Chondrocyte (in vitro differentiated cells): ENCODE measurements at regions not wholly inside any gene's neighbourhood (a gene's known extent, or its start where the extent isn't known, plus 50 kb on each side); places are given as distances from the start of the nearest gene placed in this dataset.

ENCODE experiments used
- DNase-seq: peaks from one replicate; pipeline ENCODE4 v3.0.0; 2021; ENCODE audit warnings: mixed read lengths, low spot score
- H3K27ac Mint-ChIP-seq: one replicate; pipeline ENCODE4 v1.8.0; 2021; ENCODE audit warnings: mild to moderate bottlenecking, moderate library complexity, mixed read lengths; ENCODE audit not compliant: unreplicated experiment
- H3K27me3 Mint-ChIP-seq: 2 replicates; pipeline ENCODE4 v1.8.0; 2021; ENCODE audit warnings: low read depth, mixed read lengths
- H3K36me3 Mint-ChIP-seq: 2 replicates; pipeline ENCODE4 v1.8.0; 2021; ENCODE audit warnings: low read depth, mixed read lengths
- H3K4me1 Mint-ChIP-seq: 2 replicates; pipeline ENCODE4 v1.8.0; 2021; ENCODE audit warnings: low read depth, mild to moderate bottlenecking, mixed read lengths
- H3K4me3 Mint-ChIP-seq: one replicate; pipeline ENCODE4 v1.8.0; 2021; ENCODE audit warnings: mild to moderate bottlenecking, moderate library complexity, mixed read lengths; ENCODE audit not compliant: unreplicated experiment
- H3K9me3 Mint-ChIP-seq: 2 replicates; pipeline ENCODE4 v1.8.0; 2021; ENCODE audit warnings: low read depth, mixed read lengths
- TF ChIP-seq, protein P1 (sequence below): fragments of 200-600 bp; sonication (generic); IDR thresholded peaks from 2 replicates; pipeline ENCODE4 v1.5.0; 2021; ENCODE audit warnings: antibody characterized with exemption, mild to moderate bottlenecking, moderate library complexity

DNA sequence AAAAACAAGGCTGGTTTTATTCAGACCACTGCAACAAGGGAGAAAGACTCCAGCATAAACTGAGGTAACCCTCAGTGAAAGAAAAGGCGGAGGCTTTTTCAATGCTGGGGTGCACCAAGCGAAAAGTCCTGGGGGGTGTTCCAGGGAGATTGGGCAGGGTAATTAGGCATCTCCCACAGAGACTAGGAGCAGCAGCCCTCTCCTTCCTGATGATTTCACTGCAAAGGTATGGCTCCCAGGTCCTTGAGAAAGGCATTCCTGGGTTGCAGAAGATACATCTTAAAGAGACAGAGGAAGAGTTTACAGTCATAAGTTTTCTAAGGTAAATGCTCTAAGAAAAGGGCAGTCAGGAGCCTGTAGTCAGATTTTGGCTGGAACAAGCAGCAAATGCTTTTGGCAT is 412.0 kb downstream of the FOXO1 start:
- no peak overlapping the region for H3K4me3 Mint-ChIP-seq
- TF ChIP-seq, protein P1, sequence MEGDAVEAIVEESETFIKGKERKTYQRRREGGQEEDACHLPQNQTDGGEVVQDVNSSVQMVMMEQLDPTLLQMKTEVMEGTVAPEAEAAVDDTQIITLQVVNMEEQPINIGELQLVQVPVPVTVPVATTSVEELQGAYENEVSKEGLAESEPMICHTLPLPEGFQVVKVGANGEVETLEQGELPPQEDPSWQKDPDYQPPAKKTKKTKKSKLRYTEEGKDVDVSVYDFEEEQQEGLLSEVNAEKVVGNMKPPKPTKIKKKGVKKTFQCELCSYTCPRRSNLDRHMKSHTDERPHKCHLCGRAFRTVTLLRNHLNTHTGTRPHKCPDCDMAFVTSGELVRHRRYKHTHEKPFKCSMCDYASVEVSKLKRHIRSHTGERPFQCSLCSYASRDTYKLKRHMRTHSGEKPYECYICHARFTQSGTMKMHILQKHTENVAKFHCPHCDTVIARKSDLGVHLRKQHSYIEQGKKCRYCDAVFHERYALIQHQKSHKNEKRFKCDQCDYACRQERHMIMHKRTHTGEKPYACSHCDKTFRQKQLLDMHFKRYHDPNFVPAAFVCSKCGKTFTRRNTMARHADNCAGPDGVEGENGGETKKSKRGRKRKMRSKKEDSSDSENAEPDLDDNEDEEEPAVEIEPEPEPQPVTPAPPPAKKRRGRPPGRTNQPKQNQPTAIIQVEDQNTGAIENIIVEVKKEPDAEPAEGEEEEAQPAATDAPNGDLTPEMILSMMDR, result no peak

GRCh38 chr13:40255551-40255950 is 410.9 kb downstream of the FOXO1 start:
- Mint-ChIP-seq H3K9me3 (peaks cover under 1% of the 10 kb centered on the region), H3K27me3 (peaks cover 2% of the 10 kb centered on the region), H3K4me1 (peaks cover 9% of the 10 kb centered on the region), H3K27ac (no peak overlapping the region), H3K36me3 (no peaks in the 10 kb centered on the region), H3K4me3 (no peak overlapping the region)
- TF ChIP-seq, protein P1, result no peak
- DNase-seq, result no peak

More for the DNA sequence above, 412.0 kb downstream of the FOXO1 start:
- peaks cover 5% of the 10 kb centered on the region for H3K4me1 Mint-ChIP-seq
- no peaks in the 10 kb centered on the region for H3K9me3 Mint-ChIP-seq
- H3K27me3 Mint-ChIP-seq, result peaks cover 2% of the 10 kb centered on the region
- no peaks in the 10 kb centered on the region for H3K36me3 Mint-ChIP-seq
- DNase-seq, result no peak
- no peak overlapping the region for H3K27ac Mint-ChIP-seq

DNA sequence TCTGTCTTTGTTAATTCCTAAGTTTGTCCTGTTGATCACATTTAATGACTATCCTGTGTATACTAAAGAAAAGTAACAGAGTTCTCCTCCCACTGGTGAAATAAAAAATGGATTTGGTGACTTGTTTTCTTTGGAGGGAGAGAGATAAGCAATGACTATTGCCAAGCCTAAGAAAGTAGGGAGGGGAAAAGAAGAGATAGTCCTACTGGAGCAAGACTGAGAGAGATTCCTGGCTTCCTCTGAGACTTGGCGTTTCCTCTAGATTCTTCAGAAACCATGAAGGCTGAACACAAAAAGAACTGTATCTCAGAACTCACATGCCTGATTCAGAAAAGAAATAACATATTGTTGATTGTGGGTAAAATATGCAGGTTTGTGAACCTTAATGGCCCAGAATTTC is 406.5 kb downstream of the FOXO1 start:
- Mint-ChIP-seq H3K27ac (no peak overlapping the region), H3K4me1 (peaks cover 4% of the 10 kb centered on the region), H3K4me3 (no peak overlapping the region), H3K27me3 (peaks cover 21% of the 10 kb centered on the region), H3K9me3 (peaks cover 4% of the 10 kb centered on the region), H3K36me3 (no peaks in the 10 kb centered on the region)
- TF ChIP-seq, protein P1, result no peak
- no peak for DNase-seq

- H3K4me3 Mint-ChIP-seq, result no peak overlapping the region
- H3K36me3 Mint-ChIP-seq, result no peaks in the 10 kb centered on the region
- H3K27me3 Mint-ChIP-seq, result peaks cover 25% of the 10 kb centered on the region
- H3K27ac Mint-ChIP-seq, result no peak overlapping the region
- DNase-seq, result no peak
- TF ChIP-seq, protein P1, result no peak
- H3K4me1 Mint-ChIP-seq, result peaks cover 4% of the 10 kb centered on the region
- peaks cover 4% of the 10 kb centered on the region for H3K9me3 Mint-ChIP-seq
Measured at GRCh38 chr13:40261336-40261735, 405.1 kb downstream of the FOXO1 start.

GRCh38 chr13:40261947-40262346 is 404.5 kb downstream of the FOXO1 start:
- DNase-seq, result no peak
- Mint-ChIP-seq H3K36me3 (no peaks in the 10 kb centered on the region), H3K4me3 (no peak overlapping the region), H3K9me3 (peaks cover 4% of the 10 kb centered on the region), H3K27ac (no peak overlapping the region), H3K4me1 (peaks cover 4% of the 10 kb centered on the region), H3K27me3 (peaks cover 23% of the 10 kb centered on the region)
- TF ChIP-seq, protein P1, result no peak
